ENCODE measurements at regions not wholly inside any gene's neighbourhood (a gene's known extent, or its start where the extent isn't known, plus 50 kb on each side); places are given as distances from the start of the nearest gene placed in this dataset.
"Not testable (repeated sequence)": the region's sequence is repeated elsewhere in the genome, so short reads cannot be mapped to it uniquely, and the experiment has no call there.

DNA sequence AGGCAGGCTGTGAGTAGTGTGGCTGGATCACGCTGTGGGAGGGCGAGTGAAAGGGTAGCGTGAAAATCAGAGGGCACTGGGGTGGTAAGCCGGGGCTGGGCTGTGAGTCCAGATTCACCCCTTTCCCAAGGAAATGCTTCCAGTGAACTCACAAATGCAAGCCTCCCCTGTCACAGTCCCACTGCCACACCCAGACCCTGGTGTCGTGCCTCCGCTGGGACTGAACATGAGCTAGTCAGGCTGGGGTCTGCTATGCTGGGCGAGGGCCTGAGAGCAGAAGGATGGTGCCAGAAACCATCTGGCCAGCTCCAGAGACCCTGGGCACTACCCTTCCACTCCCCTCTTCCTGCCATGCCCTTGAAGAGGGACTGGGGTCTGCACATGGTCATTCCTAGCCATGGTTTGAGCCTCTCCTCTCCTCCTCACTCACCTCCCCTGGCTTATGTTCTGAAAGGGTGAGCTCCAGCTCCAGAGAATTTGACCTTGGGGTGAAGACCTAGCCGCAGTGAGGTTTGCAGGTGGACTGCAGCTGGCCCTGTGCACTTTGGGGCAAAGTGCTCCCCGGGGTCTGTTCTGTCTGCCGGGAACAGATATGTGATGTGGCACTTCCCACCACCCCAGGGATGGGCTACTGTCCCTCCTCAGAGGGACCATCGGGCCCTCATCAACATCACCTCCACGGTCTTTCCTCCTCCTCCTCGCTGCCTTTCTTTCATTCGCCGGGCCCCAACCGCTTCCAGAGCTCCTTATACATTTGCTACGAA, 365.6 kb downstream of the RPS6KC1 start:
- TF ChIP-seq, protein P1, sequence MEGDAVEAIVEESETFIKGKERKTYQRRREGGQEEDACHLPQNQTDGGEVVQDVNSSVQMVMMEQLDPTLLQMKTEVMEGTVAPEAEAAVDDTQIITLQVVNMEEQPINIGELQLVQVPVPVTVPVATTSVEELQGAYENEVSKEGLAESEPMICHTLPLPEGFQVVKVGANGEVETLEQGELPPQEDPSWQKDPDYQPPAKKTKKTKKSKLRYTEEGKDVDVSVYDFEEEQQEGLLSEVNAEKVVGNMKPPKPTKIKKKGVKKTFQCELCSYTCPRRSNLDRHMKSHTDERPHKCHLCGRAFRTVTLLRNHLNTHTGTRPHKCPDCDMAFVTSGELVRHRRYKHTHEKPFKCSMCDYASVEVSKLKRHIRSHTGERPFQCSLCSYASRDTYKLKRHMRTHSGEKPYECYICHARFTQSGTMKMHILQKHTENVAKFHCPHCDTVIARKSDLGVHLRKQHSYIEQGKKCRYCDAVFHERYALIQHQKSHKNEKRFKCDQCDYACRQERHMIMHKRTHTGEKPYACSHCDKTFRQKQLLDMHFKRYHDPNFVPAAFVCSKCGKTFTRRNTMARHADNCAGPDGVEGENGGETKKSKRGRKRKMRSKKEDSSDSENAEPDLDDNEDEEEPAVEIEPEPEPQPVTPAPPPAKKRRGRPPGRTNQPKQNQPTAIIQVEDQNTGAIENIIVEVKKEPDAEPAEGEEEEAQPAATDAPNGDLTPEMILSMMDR (IDR thresholded peaks at IDR 0.05) = no peak
- intact Hi-C loops (cut with DNase I, micrococcal nuclease) = no loop called here

DNA sequence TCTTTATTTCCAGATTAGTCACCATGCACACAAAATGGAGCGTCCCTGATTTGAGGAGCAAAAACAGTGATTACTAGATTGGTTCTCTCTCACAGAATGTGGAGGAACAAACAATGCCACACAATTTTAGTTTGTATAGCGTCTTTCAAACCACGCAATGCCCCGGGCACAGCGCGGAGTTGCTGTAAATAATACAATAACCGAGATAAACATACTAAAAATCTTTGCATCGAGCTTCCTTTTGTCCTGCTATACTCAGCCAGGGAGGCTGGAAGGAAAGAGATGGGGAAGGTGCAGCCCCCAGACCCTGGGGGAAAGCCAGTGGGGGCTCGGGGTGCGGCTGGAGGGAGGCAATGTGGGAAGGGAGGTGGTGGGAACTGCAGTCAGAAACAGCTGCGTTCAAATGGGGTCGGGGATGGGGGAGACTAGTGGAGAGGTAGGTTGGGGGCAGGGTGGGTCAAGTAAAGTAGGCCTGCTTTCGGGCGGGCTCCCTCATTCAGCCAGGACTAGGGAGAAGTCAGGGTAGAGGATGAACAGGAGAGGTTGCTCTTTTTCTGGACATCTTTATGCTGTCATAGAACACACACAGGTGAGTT, 366.3 kb downstream of the RPS6KC1 start:
- intact Hi-C loops (cut with DNase I, micrococcal nuclease) = no loop called here
- Histone ChIP-seq H3K9me3 (no peaks in the 10 kb centered on the region), H3K4me1 (ENCODE audit: low read depth) (no peaks in the 10 kb centered on the region), H3K36me3 (ENCODE audit: low read depth) (no peaks in the 10 kb centered on the region), H3K4me3 (no peak overlapping the region)
- TF ChIP-seq, protein P1 (IDR thresholded peaks at IDR 0.05) = no peak
- ATAC-seq = no peak
- no peak for DNase-seq

More for the DNA sequence above, 365.6 kb downstream of the RPS6KC1 start:
- Histone ChIP-seq H3K4me1 (ENCODE audit: low read depth) (no peaks in the 10 kb centered on the region), H3K9me3 (no peaks in the 10 kb centered on the region), H3K36me3 (ENCODE audit: low read depth) (no peaks in the 10 kb centered on the region), H3K4me3 (no peak overlapping the region)
- DNase-seq (no peak), ATAC-seq (no peak)

DNA sequence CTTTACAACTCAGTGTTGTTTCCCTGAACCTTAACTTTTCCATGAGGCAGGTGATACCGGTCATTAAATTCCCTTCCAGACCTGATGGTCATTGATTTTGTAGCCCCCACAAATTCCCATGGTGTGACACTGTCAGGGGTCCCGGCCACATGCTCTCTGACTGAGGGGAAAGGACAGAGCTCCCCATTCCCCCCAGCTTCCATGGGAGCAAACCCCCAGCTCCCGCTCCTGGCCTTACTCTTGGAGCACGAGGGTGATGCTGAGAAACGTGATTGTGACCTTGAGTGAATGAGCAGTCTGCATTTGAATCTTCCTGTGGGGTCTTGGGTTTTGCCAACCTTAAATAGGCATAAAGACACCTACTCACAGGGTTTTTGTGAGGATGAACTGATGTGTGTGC, 366.8 kb downstream of the RPS6KC1 start:
- no peak for ATAC-seq
- TF ChIP-seq, protein P1 (IDR thresholded peaks at IDR 0.05) = no peak
- intact Hi-C loops (cut with DNase I, micrococcal nuclease) = no loop called here

DNA sequence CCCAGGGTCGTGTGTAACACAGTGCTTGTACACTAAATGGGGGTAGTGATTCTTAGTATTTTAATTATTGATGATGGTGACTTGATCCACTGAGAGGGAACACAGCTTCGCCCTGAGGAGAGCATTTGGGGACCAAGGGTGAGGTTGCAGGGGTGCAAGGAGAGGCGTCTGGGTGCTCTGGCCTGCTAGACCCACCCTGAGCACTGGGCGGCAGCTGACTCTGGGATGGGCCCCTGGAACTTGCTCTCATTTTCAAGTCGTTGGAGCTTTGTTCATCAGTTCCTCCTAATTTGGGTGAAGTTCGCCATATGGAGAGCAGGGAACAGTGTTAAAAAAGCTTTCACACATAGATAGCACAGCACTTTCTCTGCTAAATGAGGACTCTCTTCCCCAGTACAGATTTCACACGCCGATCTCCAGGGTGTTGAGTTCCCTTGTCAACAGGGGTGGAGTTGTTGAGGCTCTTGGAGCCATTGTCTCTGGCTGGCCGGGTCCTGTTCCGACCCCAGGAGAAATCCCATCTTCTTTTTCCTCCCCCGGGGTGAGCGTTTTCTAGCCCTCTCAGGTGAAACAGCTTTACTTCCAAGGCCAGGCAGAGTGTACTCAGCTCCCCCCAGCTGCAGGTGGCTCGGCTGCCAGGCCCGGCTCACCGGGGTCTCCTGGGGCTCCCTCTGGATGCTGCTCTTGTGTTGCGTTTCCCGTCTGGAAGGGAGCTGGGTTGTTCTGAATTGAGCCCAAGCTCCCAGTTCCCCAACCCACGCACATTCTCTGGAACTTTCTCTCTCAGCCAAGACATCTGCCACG, 367.4 kb downstream of the RPS6KC1 start:
- Histone ChIP-seq H3K9me3 (no peaks in the 10 kb centered on the region), H3K36me3 (ENCODE audit: low read depth) (no peaks in the 10 kb centered on the region), H3K4me1 (ENCODE audit: low read depth) (no peaks in the 10 kb centered on the region), H3K4me3 (no peak overlapping the region)
- intact Hi-C loops (cut with DNase I, micrococcal nuclease) = no loop called here
- ATAC-seq = no peak
- DNase-seq = no peak
- TF ChIP-seq, protein P1 (IDR thresholded peaks at IDR 0.05) = no peak

More for the DNA sequence above, 366.8 kb downstream of the RPS6KC1 start:
- no peaks in the 10 kb centered on the region for H3K4me1 ChIP-seq (ENCODE audit: low read depth)
- no peaks in the 10 kb centered on the region for H3K36me3 ChIP-seq (ENCODE audit: low read depth)
- H3K9me3 ChIP-seq = no peaks in the 10 kb centered on the region
- DNase-seq = no peak
- no peak overlapping the region for H3K4me3 ChIP-seq

DNA sequence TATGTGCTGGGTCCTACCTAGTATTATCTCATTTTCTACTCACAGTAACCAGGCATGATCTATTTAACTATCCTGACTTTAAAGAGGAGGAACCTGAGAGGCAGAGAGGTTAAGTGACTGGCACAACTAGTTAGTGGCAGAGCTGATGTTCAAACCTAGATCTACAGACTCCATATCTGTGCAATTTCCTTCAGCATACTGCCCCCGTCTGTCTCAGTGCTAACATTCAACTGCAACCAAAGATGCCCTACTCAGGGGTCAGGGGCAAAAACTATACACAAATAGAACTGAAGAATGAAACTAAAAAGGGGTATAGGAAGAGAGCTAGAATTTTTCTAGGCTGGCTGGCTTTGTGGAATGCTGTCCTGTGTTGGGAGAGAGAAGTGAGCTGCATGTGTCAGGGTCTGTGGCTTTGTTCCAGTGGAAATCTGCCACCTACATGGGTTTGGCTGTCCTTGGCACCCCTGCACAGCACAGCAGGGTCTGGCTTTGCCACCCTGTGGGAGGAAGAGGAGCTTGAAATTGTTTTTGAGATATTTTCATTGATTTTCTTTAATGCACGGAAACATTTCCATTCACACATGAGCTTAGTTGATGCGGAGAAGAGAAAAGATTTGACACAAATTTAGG, 368.5 kb downstream of the RPS6KC1 start:
- TF ChIP-seq, protein P1 (IDR thresholded peaks at IDR 0.05) = no peak
- Histone ChIP-seq H3K4me3 (no peak overlapping the region), H3K9me3 (no peaks in the 10 kb centered on the region), H3K36me3 (ENCODE audit: low read depth) (no peaks in the 10 kb centered on the region), H3K4me1 (ENCODE audit: low read depth) (no peaks in the 10 kb centered on the region)
- DNase-seq = no peak
- no peak for ATAC-seq
- intact Hi-C loops (cut with DNase I, micrococcal nuclease) = no loop called here

DNA sequence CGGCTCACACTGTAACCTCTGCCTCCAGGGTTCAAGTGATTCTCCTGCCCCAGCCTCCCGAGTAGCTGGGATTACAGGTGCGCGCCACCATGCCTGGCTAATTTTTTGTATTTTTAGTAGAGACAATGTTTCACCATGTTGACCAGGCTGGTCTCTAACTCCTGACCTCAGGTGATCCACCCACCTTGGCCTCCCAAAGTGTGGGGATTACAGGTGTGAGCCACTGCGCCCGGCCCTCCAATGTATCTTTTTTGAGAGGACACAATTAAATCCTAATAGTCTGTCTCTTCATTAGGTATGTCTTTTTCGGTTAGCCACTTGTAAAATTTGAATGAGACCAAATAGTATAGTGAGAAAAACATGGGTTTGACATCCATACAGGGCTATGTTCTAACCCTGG, 370.1 kb downstream of the RPS6KC1 start:
- H3K4me3 ChIP-seq; H3K4me1 ChIP-seq (ENCODE audit: low read depth); H3K9me3 ChIP-seq; DNase-seq; intact Hi-C loops (cut with DNase I, micrococcal nuclease); H3K36me3 ChIP-seq (ENCODE audit: low read depth); ATAC-seq: not testable (repeated sequence)

Data from mucosa of descending colon (tissue), 3 donors.